ENCODE measurements at regions not wholly inside any gene's neighbourhood (a gene's known extent, or its start where the extent isn't known, plus 50 kb on each side); places are given as distances from the start of the nearest gene placed in this dataset.

DNA sequence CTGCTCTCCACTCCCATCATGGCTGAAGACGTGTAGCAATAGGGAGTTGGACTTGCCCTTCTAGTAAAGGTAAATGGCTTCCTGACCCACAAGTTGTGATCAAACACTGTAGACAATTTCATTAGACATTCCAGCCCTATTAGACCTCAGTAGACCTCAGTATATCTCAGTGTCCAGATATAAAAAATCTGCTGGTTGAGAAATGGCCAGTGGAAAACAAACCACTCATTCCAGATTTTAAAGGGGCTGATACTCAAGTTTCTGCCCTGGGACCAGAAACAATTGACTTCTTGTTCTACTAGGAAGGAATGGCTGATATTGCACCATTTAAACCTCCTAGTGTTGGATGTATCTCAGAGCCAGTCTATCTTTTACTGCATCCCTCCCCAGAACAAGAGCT lies 613.2 kb downstream of the PDCD6IP start:
- TF ChIP-seq, protein P1, sequence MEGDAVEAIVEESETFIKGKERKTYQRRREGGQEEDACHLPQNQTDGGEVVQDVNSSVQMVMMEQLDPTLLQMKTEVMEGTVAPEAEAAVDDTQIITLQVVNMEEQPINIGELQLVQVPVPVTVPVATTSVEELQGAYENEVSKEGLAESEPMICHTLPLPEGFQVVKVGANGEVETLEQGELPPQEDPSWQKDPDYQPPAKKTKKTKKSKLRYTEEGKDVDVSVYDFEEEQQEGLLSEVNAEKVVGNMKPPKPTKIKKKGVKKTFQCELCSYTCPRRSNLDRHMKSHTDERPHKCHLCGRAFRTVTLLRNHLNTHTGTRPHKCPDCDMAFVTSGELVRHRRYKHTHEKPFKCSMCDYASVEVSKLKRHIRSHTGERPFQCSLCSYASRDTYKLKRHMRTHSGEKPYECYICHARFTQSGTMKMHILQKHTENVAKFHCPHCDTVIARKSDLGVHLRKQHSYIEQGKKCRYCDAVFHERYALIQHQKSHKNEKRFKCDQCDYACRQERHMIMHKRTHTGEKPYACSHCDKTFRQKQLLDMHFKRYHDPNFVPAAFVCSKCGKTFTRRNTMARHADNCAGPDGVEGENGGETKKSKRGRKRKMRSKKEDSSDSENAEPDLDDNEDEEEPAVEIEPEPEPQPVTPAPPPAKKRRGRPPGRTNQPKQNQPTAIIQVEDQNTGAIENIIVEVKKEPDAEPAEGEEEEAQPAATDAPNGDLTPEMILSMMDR (conservative IDR thresholded peaks at IDR 0.05) = no peak
- H3K4me3 Mint-ChIP-seq = no peak overlapping the region
- DNase-seq (ENCODE audit: low read depth, low spot score) = no peak
- H3K27me3 Mint-ChIP-seq (ENCODE audit: low read depth) = no peaks in the 10 kb centered on the region
- H3K9me3 Mint-ChIP-seq = peaks cover 3% of the 10 kb centered on the region
- no peak overlapping the region for H3K27ac Mint-ChIP-seq (ENCODE audit: unreplicated experiment)
- H3K4me1 Mint-ChIP-seq = no peaks in the 10 kb centered on the region
- no peaks in the 10 kb centered on the region for H3K36me3 Mint-ChIP-seq (ENCODE audit: low read depth)

DNA sequence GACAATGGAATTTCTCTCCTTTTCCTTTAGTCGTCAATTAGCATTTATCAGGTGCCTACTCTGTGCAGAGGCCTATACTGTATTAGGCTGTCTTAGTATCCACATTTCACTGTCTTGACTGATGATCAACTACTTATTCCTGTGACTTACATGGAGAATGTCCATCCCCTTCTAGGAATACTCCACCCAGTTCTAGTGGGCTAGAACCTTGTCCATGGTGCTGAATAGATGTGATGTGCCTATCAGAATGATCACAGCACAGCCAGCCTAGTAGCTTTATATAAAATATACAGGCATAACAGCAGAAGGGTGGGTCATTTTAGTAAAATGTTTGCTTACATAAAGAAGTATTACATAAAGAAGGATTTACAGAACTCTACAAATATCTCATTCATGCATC lies 621.4 kb downstream of the PDCD6IP start:
- TF ChIP-seq, protein P1 (conservative IDR thresholded peaks at IDR 0.05) = no peak
- no peak overlapping the region for H3K27ac Mint-ChIP-seq (ENCODE audit: unreplicated experiment)
- DNase-seq (ENCODE audit: low read depth, low spot score) = peak; percentile 20
- H3K4me3 Mint-ChIP-seq = no peak overlapping the region
- no peaks in the 10 kb centered on the region for H3K36me3 Mint-ChIP-seq (ENCODE audit: low read depth)
- H3K27me3 Mint-ChIP-seq (ENCODE audit: low read depth) = no peaks in the 10 kb centered on the region
- no peaks in the 10 kb centered on the region for H3K4me1 Mint-ChIP-seq
- peaks cover 2% of the 10 kb centered on the region for H3K9me3 Mint-ChIP-seq

DNA sequence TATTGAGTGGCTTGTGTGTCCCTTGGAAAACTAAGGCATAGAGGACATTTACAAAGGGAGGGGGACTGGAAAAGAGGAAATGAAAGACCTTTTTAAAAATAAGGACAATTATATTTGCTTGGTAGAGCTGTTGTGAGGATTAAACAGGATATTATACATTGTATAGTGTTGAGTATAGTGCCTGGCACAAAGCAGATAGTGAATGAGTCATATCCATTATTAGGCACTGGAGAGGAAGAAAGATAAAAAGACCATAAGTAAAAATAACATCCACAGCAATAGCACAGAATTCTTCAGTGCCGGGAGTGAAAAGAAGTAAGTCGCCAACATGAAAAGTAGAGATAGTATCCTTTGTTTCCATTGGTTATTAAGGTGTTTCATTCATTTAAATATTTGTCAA lies 623.3 kb downstream of the PDCD6IP start:
- no peaks in the 10 kb centered on the region for H3K4me1 Mint-ChIP-seq
- DNase-seq (ENCODE audit: low read depth, low spot score) = no peak
- peaks cover 2% of the 10 kb centered on the region for H3K9me3 Mint-ChIP-seq
- no peak overlapping the region for H3K4me3 Mint-ChIP-seq
- TF ChIP-seq, protein P1 (conservative IDR thresholded peaks at IDR 0.05) = no peak
- H3K27me3 Mint-ChIP-seq (ENCODE audit: low read depth) = no peaks in the 10 kb centered on the region
- no peaks in the 10 kb centered on the region for H3K36me3 Mint-ChIP-seq (ENCODE audit: low read depth)
- no peak overlapping the region for H3K27ac Mint-ChIP-seq (ENCODE audit: unreplicated experiment)

DNA sequence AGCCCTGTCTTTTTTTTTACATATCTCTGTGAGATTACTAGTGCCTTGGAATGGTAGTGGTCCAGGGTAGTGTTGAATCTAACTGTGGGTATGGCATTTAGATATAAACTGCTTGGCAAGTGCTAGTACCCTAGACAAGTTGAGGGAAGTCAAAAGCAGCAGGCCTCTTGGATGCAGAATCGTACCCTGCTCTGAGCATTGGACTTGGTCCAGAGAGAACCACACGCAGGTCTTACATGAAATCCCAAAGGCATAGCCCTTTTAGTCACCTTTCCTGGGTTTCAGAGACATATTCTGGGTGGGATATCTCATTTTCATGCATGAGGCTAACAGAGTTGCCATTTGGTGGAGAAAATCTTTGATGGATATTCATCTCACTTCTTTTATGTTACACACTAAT lies 641.4 kb downstream of the PDCD6IP start:
- Mint-ChIP-seq H3K4me1 (no peaks in the 10 kb centered on the region), H3K27ac (ENCODE audit: unreplicated experiment) (no peak overlapping the region), H3K4me3 (no peak overlapping the region), H3K27me3 (ENCODE audit: low read depth) (no peaks in the 10 kb centered on the region), H3K9me3 (peaks cover 5% of the 10 kb centered on the region), H3K36me3 (ENCODE audit: low read depth) (peaks cover 2% of the 10 kb centered on the region)
- TF ChIP-seq, protein P1 (conservative IDR thresholded peaks at IDR 0.05) = no peak
- DNase-seq (ENCODE audit: low read depth, low spot score) = no peak

DNA sequence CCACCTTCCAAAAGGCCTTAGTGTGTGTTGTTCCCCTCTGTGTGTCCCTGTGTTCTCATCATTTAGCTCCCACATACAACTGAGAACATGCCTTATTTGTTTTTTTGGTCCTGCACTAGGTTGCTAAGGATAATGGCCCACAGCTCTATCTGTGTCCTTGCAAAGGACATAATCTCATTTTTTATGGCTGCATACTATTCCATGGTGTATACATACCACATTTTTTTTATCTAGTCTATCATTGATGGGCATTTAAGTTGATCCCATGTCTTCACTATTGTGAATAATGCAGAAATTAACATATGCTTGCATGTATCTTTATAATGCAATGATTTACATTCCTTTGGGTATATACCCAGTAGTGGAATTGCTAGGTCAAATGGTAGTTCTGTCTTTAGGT lies 645.7 kb downstream of the PDCD6IP start:
- Mint-ChIP-seq H3K36me3 (ENCODE audit: low read depth) (peaks cover 2% of the 10 kb centered on the region), H3K4me1 (no peaks in the 10 kb centered on the region), H3K27ac (ENCODE audit: unreplicated experiment) (no peak overlapping the region), H3K27me3 (ENCODE audit: low read depth) (no peaks in the 10 kb centered on the region), H3K9me3 (peaks cover 22% of the 10 kb centered on the region), H3K4me3 (no peak overlapping the region)
- DNase-seq (ENCODE audit: low read depth, low spot score) = no peak
- TF ChIP-seq, protein P1 (conservative IDR thresholded peaks at IDR 0.05) = no peak

DNA sequence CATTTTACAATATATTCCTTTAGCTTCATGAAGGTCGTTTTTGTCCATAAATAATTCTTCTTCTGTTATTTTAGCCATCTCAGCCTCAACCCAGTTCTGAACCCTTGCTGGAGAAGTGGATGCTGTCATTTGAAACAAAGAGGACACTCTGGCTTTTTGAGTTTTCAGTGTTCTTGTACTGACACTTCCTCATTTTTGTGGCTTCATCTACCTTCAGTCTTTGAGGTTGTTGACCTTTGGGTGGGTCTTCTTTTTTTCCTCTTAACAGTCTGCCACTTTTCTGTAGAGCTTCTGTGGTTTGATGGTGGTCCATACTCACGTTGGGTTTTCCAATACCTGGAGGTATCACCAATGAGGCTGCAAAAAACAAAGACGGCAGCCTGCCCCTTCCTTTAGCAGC lies 650.9 kb downstream of the PDCD6IP start:
- peaks cover 22% of the 10 kb centered on the region for H3K9me3 Mint-ChIP-seq
- TF ChIP-seq, protein P1 (conservative IDR thresholded peaks at IDR 0.05) = no peak
- H3K36me3 Mint-ChIP-seq (ENCODE audit: low read depth) = no peaks in the 10 kb centered on the region
- no peak overlapping the region for H3K4me3 Mint-ChIP-seq
- no peak for DNase-seq (ENCODE audit: low read depth, low spot score)
- H3K27me3 Mint-ChIP-seq (ENCODE audit: low read depth) = peaks cover 2% of the 10 kb centered on the region
- H3K4me1 Mint-ChIP-seq = no peaks in the 10 kb centered on the region
- H3K27ac Mint-ChIP-seq (ENCODE audit: unreplicated experiment) = no peak overlapping the region
